ENCODE measurements at regions not wholly inside any gene's neighbourhood (a gene's known extent, or its start where the extent isn't known, plus 50 kb on each side); places are given as distances from the start of the nearest gene placed in this dataset.
A peak's percentile ranks its signal among the peaks of the same experiment; 100 is the strongest.

- Histone ChIP-seq H4K8ac (ENCODE audit: low read depth, low read length) (no peak overlapping the region), H3K36me3 (replicated peaks in 1 of 2; ENCODE audit: control insufficient read depth in 2 of 2, insufficient read depth in 2 of 2, low read length in 2 of 2) (no peaks in the 10 kb centered on the region), H3K27me3 (ENCODE audit: control insufficient read depth in 3 of 3, insufficient read depth in 3 of 3, low read depth in 1 of 3, low read length in 3 of 3) (peaks cover 0 to 17% (median 0%) of the 10 kb centered on the region in 3 experiments), H4K91ac (ENCODE audit: low read depth, low read length, poor library complexity) (no peak overlapping the region), H3K27ac (replicated peaks; ENCODE audit: low read length) (no peak overlapping the region), H3K4ac (ENCODE audit: low read length) (no peak overlapping the region), H2AK5ac (ENCODE audit: low read depth, low read length) (no peak overlapping the region), H3K9ac (ENCODE audit: low read depth, low read length, poor library complexity) (no peak overlapping the region), H2BK15ac (ENCODE audit: low read length) (no peak overlapping the region), H3K14ac (ENCODE audit: low read length) (no peak overlapping the region), H2BK120ac (ENCODE audit: low read depth, low read length) (no peak overlapping the region), H3K18ac (ENCODE audit: low read length) (peak overlapping the region; percentile 65), H3K4me1 (ENCODE audit: control insufficient read depth in 2 of 2, insufficient read depth in 1 of 2, low read depth in 1 of 2, low read length in 2 of 2) (no peaks in the 10 kb centered on the region), H3K9me3 (replicated peaks in 1 of 2; ENCODE audit: control insufficient read depth in 2 of 2, insufficient read depth in 1 of 2, low read depth in 1 of 2, low read length in 2 of 2) (no peaks in the 10 kb centered on the region), H2BK12ac (ENCODE audit: low read length) (no peak overlapping the region), H2AFZ (ENCODE audit: low read length) (no peak overlapping the region), H3K23ac (ENCODE audit: low read depth, low read length, poor library complexity) (peak overlapping the region; percentile 34), H3K4me2 (ENCODE audit: insufficient read depth, low read length, poor library complexity, severe bottlenecking) (no peak overlapping the region), H2BK5ac (ENCODE audit: low read length) (no peak overlapping the region), H3K4me3 (ENCODE audit: low read length in 2 of 2) (no peak overlapping the region), H3K79me1 (ENCODE audit: low read depth, low read length) (peaks cover 1% of the 10 kb centered on the region)
- WGBS, 2 donors (ENCODE audit: extremely low coverage in 2 of 2, insufficient read length in 2 of 2, insufficient replicate concordance in 1 of 2), result no CpG with 5 or more reads among the region's 19 CpGs
- DNase-seq (ENCODE audit: low spot score), result no peak
Measured at GRCh38 chr9:126754436-126755316, 50.2 kb upstream of the ZBTB43 start.
